SK-N-SH (cell line): ENCODE measurements at regions not wholly inside any gene's neighbourhood (a gene's known extent, or its start where the extent isn't known, plus 50 kb on each side); places are given as distances from the start of the nearest gene placed in this dataset.

Experiments used
- CTCF ChIA-PET: fragments of 300-600, 350-600 bp; formaldehyde crosslinking; extraction: SDS; loops from one replicate; lab custom pipeline; 2021; lab: Yijun Ruan, JAX
- POLR2A ChIA-PET: fragments of 350-600 bp; sonication (Branson Sonifier 250); formaldehyde crosslinking; extraction: SDS; loops from one replicate; lab custom pipeline; 2020; ENCODE audit warnings: antibody characterized with exemption, inconsistent platforms; lab: Yijun Ruan, JAX
- DNase-seq: peaks from one replicate; pipeline ENCODE4 v3.0.0; 2012
- H2AFZ ChIP-seq: fragments of 200-600 bp; sonication (generic); 2 replicates; pipeline ENCODE4 v1.8.1; 2016; ENCODE audit warnings: antibody characterized with exemption, mild to moderate bottlenecking, low read depth
- H3F3A ChIP-seq: fragments of 200-600 bp; sonication (generic); replicated peaks from 2 replicates; pipeline ENCODE3; 2016; ENCODE audit warnings: antibody characterized with exemption, mild to moderate bottlenecking; ENCODE audit not compliant: insufficient read depth
- H3K27ac ChIP-seq, 2 experiments: fragments of 200-500 bp in 1 of 2; fragments of 200-600 bp in 1 of 2; sonication (Bioruptor generic) in 1 of 2; sonication (generic), shearing (Covaris generic) in 1 of 2; 2 replicates each; pipeline versions ENCODE4 v1.5.1 to v1.6.1; 2014 to 2016; ENCODE audit warnings: low read depth in 2 of 2, inconsistent platforms in 1 of 2, low read length in 1 of 2, mild to moderate bottlenecking in 1 of 2, mixed read lengths in 1 of 2
- H3K27me3 ChIP-seq: fragments of 200-600 bp; sonication (generic), shearing (Covaris generic); 2 replicates; pipeline ENCODE4 v1.6.1; 2016; ENCODE audit warnings: mixed run types; ENCODE audit not compliant: insufficient read depth
- H3K36me3 ChIP-seq, 2 experiments: fragments of 200-500 bp in 1 of 2; fragments of 200-600 bp in 1 of 2; sonication (Bioruptor generic) in 1 of 2; sonication (generic) in 1 of 2; replicated peaks in 1 of 2; 2 replicates each; pipeline versions ENCODE3 to v1.5.1; 2014 to 2016; ENCODE audit warnings: low read length in 1 of 2, mild to moderate bottlenecking in 1 of 2; ENCODE audit not compliant: insufficient read depth in 2 of 2, control insufficient read depth in 1 of 2
- H3K4me1 ChIP-seq, 2 experiments: fragments of 200-500 bp in 1 of 2; fragments of 200-600 bp in 1 of 2; sonication (Bioruptor generic) in 1 of 2; sonication (generic), shearing (Covaris generic) in 1 of 2; 2 replicates each; pipeline versions ENCODE4 v1.5.1 to v1.6.1; 2014 to 2016; ENCODE audit warnings: low read depth in 1 of 2, low read length in 1 of 2, mixed run types in 1 of 2; ENCODE audit not compliant: insufficient read depth in 2 of 2, control insufficient read depth in 1 of 2
- H3K4me2 ChIP-seq: fragments of 200-600 bp; sonication (generic), shearing (Covaris generic); 2 replicates; pipeline ENCODE4 v1.6.1; 2017; ENCODE audit warnings: mixed run types
- H3K4me3 ChIP-seq, 2 experiments: fragments of 200-500 bp in 1 of 2; fragments of 200-600 bp in 1 of 2; sonication (Bioruptor generic) in 1 of 2; sonication (generic), shearing (Covaris generic) in 1 of 2; 2 replicates each; pipeline versions ENCODE4 v1.5.1 to v1.8.1; 2014 to 2016; ENCODE audit warnings: low read depth in 2 of 2, inconsistent platforms in 1 of 2, low read length in 1 of 2, mild to moderate bottlenecking in 1 of 2, mixed read lengths in 1 of 2, moderate library complexity in 1 of 2
- H3K79me2 ChIP-seq: fragments of 200-600 bp; sonication (generic); 2 replicates; pipeline ENCODE4 v1.8.1; 2017; ENCODE audit warnings: mild to moderate bottlenecking; ENCODE audit not compliant: insufficient read depth
- H3K9ac ChIP-seq: fragments of 200-600 bp; sonication (generic); 2 replicates; pipeline ENCODE4 v1.6.1; 2017; ENCODE audit warnings: mixed run types
- H3K9me2 ChIP-seq: fragments of 200-600 bp; sonication (generic); 2 replicates; pipeline ENCODE4 v1.6.1; 2017; ENCODE audit warnings: mixed run types
- H3K9me3 ChIP-seq: fragments of 200-600 bp; sonication (generic); 2 replicates; pipeline ENCODE4 v1.6.1; 2017; ENCODE audit warnings: mixed run types, mild to moderate bottlenecking, moderate library complexity
- H4K20me1 ChIP-seq: fragments of 200-600 bp; sonication (generic); 2 replicates; pipeline ENCODE4 v1.6.1; 2017; ENCODE audit warnings: mild to moderate bottlenecking, mixed run types; ENCODE audit not compliant: insufficient read depth
- CTCF ChIP-seq: fragments of 200-600 bp; sonication (generic); IDR thresholded peaks from 2 replicates; pipeline ENCODE4 v1.6.1; 2017; ENCODE audit warnings: antibody characterized with exemption, mild to moderate bottlenecking, moderate library complexity
- EZH2phosphoT487 ChIP-seq: fragments of 200-600 bp; sonication (generic); IDR thresholded peaks from 2 replicates; pipeline ENCODE4 v1.6.1; 2017; ENCODE audit warnings: low read depth, mixed run types, mild to moderate bottlenecking, antibody characterized with exemption, moderate library complexity, borderline replicate concordance
- FOSL2 ChIP-seq: IDR thresholded peaks from 2 replicates; pipeline ENCODE4 v1.4.0; 2012; ENCODE audit warnings: low read depth, mild to moderate bottlenecking, moderate library complexity, borderline replicate concordance
- GATA2 ChIP-seq: sonication (generic); formaldehyde crosslinking; IDR thresholded peaks from 2 replicates; pipeline ENCODE4 v1.5.0; 2020; ENCODE audit warnings: mild to moderate bottlenecking, missing genetic modification reagents
- JUND ChIP-seq: IDR thresholded peaks from 2 replicates; pipeline ENCODE4 v1.4.0; 2012
- MXI1 ChIP-seq: IDR thresholded peaks from 2 replicates; pipeline ENCODE4 v1.6.1; 2012; ENCODE audit warnings: mild to moderate bottlenecking, low read depth, low read length, improper control_type of control experiment
- NRF1 ChIP-seq: IDR thresholded peaks from 2 replicates; pipeline ENCODE4 v1.6.1; 2012; ENCODE audit warnings: low read depth, mild to moderate bottlenecking, low read length
- SIN3A ChIP-seq: IDR thresholded peaks from 2 replicates; pipeline ENCODE4 v1.6.1; 2012; ENCODE audit warnings: low read depth, mild to moderate bottlenecking, low read length, moderate library complexity, borderline replicate concordance
- TAF1 ChIP-seq: IDR thresholded peaks from 2 replicates; pipeline ENCODE4 v1.6.1; 2012; ENCODE audit warnings: low read depth, mild to moderate bottlenecking, low read length, moderate library complexity, borderline replicate concordance
- TEAD4 ChIP-seq: IDR thresholded peaks from 2 replicates; pipeline ENCODE4 v1.4.0; 2012; ENCODE audit warnings: mild to moderate bottlenecking, borderline replicate concordance; ENCODE audit not compliant: insufficient read depth
- USF1 ChIP-seq: IDR thresholded peaks from 2 replicates; pipeline ENCODE4 v1.4.0; 2012; ENCODE audit warnings: low read depth, borderline replicate concordance
- YY1 ChIP-seq: IDR thresholded peaks from 2 replicates; pipeline ENCODE4 v1.4.0; 2012; ENCODE audit warnings: low read depth, mild to moderate bottlenecking
- WGBS: methylation state at CpG from one replicate; pipeline ENCODE4 v1.1.6; 2017; ENCODE audit warnings: low lambda C conversion rate; 5-methylcytosine and 5-hydroxymethylcytosine counted together

DNA sequence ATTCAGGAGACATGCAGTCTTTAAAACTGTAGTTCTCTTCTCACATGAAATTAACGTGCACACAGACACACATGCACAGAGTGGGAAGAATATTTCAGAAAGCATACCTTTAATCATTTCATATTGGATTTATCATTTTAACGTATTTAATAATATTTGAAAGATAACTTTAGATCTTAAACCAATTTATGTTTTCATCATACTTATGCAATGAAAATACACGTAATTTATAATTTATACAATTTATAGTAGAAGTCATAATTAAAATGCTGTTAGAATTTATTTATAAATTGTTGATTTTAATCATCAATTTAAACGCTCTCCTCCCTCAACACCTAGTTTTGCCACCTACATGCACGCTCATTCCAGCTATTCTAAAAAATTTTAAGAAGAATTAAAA lies 894.9 kb upstream of the CTNND2 start:
- 8% methylated on average over 5 of the region's 5 CpGs for WGBS
- Histone ChIP-seq H4K20me1 (no peaks in the 10 kb centered on the region), H3K27ac (no peak overlapping the region), H3K36me3 (no peaks in the 10 kb centered on the region), H3K4me2 (no peak overlapping the region), H3K4me3 (no peak overlapping the region), H3K79me2 (no peaks in the 10 kb centered on the region), H3K9me3 (no peaks in the 10 kb centered on the region), H3K4me1 (no peaks in the 10 kb centered on the region), H3K9me2 (no peaks in the 10 kb centered on the region), H2AFZ (no peak overlapping the region), H3K27me3 (no peaks in the 10 kb centered on the region), H3K9ac (no peak overlapping the region), H3F3A (no peaks in the 10 kb centered on the region)
- ChIA-PET POLR2A (no interaction called here), CTCF (no interaction called here)
- no peak for DNase-seq
- no peak for TF ChIP-seq CTCF
- no peak for TF ChIP-seq JUND
- TF ChIP-seq YY1: no peak

DNA sequence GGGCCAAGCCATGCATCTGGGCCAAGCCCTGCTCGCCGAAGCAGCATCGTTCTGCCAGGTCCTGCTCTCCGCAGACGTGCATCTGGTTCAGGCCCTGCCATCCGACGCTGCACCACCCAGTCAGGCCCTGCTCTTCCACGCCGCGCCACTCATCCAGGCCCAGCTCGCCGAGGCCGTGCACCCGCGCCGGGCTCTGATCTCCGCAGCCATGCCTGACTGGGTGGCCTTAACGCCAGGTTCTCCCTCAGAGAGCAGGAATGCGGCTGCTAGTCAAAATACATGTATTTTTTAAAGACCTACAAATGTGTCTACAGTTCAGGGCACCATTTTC lies 891.1 kb upstream of the CTNND2 start:
- 36% methylated on average over 10 of the region's 19 CpGs for WGBS

GRCh38 chr5:12794476-12795332 lies 890.5 kb upstream of the CTNND2 start:
- H3K79me2 ChIP-seq: no peaks in the 10 kb centered on the region
- H2AFZ ChIP-seq: no peak overlapping the region
- TF ChIP-seq MXI1: no peak
- no peak for TF ChIP-seq SIN3A
- no peak for TF ChIP-seq TAF1
- TF ChIP-seq GATA2 (CRISPR knock-in tag): no peak
- no peak for TF ChIP-seq FOSL2
- no peak for TF ChIP-seq USF1
- TF ChIP-seq EZH2phosphoT487: no peak
- no peak for TF ChIP-seq NRF1
- no peaks in the 10 kb centered on the region for H4K20me1 ChIP-seq
- H3K9ac ChIP-seq: no peak overlapping the region
- H3K4me3 ChIP-seq: no peak overlapping the region
- no peaks in the 10 kb centered on the region for H3K36me3 ChIP-seq
- 45% methylated on average over 33 of the region's 53 CpGs for WGBS
- peak; percentile 8 for DNase-seq
- no peaks in the 10 kb centered on the region for H3K9me3 ChIP-seq
- POLR2A ChIA-PET: no interaction called here
- H3K4me1 ChIP-seq: no peaks in the 10 kb centered on the region
- no peaks in the 10 kb centered on the region for H3K27me3 ChIP-seq
- no peak overlapping the region for H3K27ac ChIP-seq
- no peak overlapping the region for H3K4me2 ChIP-seq
- no peaks in the 10 kb centered on the region for H3K9me2 ChIP-seq
- CTCF ChIA-PET: no interaction called here
- no peaks in the 10 kb centered on the region for H3F3A ChIP-seq

More for the DNA sequence above, 891.1 kb upstream of the CTNND2 start:
- Histone ChIP-seq H3K27ac (no peak overlapping the region), H3F3A (no peaks in the 10 kb centered on the region), H3K36me3 (no peaks in the 10 kb centered on the region), H4K20me1 (no peaks in the 10 kb centered on the region), H3K9me2 (no peaks in the 10 kb centered on the region), H2AFZ (no peak overlapping the region), H3K9ac (no peak overlapping the region), H3K27me3 (no peaks in the 10 kb centered on the region), H3K4me2 (no peak overlapping the region), H3K4me1 (no peaks in the 10 kb centered on the region), H3K4me3 (no peak overlapping the region), H3K9me3 (no peaks in the 10 kb centered on the region), H3K79me2 (no peaks in the 10 kb centered on the region)
- CTCF ChIA-PET: no interaction called here
- POLR2A ChIA-PET: no interaction called here
- no peak for DNase-seq
- TF ChIP-seq TEAD4 (no peak), EZH2phosphoT487 (no peak), SIN3A (no peak)
